GM23338 (cell line): ENCODE measurements at regions not wholly inside any gene's neighbourhood (a gene's known extent, or its start where the extent isn't known, plus 50 kb on each side); places are given as distances from the start of the nearest gene placed in this dataset.

Experiments used
- ATAC-seq: fragments of 200-7000 bp; cut with Tn5 transposase; 3 replicates; pipeline ENCODE4 v1.9.1; 2020
- DNase-seq: peaks from one replicate; pipeline ENCODE4 v3.0.0-alpha.2; 2015; ENCODE audit warnings: low spot score
- H2AFZ ChIP-seq: fragments of 200-600 bp; sonication (generic); 2 replicates; pipeline ENCODE4 v1.8.0; 2016; ENCODE audit warnings: antibody characterized with exemption, mild to moderate bottlenecking, moderate library complexity
- H3F3A ChIP-seq: fragments of 200-600 bp; sonication (generic); replicated peaks from 2 replicates; pipeline ENCODE4 v1.8.0; 2017; ENCODE audit warnings: antibody characterized with exemption, mixed run types, low read depth
- H3K27ac ChIP-seq: fragments of 200-600 bp; sonication (generic); 2 replicates; pipeline ENCODE4 v1.6.1; 2016; ENCODE audit warnings: low read depth
- H3K27me3 ChIP-seq: fragments of 200-600 bp; sonication (generic); 2 replicates; pipeline ENCODE4 v1.8.0; 2016; ENCODE audit warnings: mild to moderate bottlenecking, mixed run types, moderate library complexity; ENCODE audit not compliant: insufficient read depth
- H3K36me3 ChIP-seq: fragments of 200-600 bp; sonication (generic); 2 replicates; pipeline ENCODE4 v1.8.0; 2016; ENCODE audit warnings: mild to moderate bottlenecking; ENCODE audit not compliant: insufficient read depth
- H3K4me1 ChIP-seq: fragments of 200-600 bp; sonication (generic); 2 replicates; pipeline ENCODE4 v1.8.0; 2016; ENCODE audit warnings: mild to moderate bottlenecking, moderate library complexity; ENCODE audit not compliant: insufficient read depth
- H3K4me2 ChIP-seq: fragments of 200-600 bp; sonication (generic); 2 replicates; pipeline ENCODE4 v1.7.1; 2017; ENCODE audit warnings: mixed run types
- H3K4me3 ChIP-seq: fragments of 200-600 bp; sonication (generic); 2 replicates; pipeline ENCODE4 v1.6.1; 2016; ENCODE audit warnings: mixed run types
- H3K79me2 ChIP-seq: fragments of 200-600 bp; sonication (generic); replicated peaks from 2 replicates; pipeline ENCODE4 v1.8.0; 2017; ENCODE audit warnings: mild to moderate bottlenecking; ENCODE audit not compliant: insufficient read depth
- H3K9me2 ChIP-seq: fragments of 200-600 bp; sonication (generic); 2 replicates; pipeline ENCODE4 v1.8.0; 2017; ENCODE audit not compliant: insufficient read depth
- H4K20me1 ChIP-seq: fragments of 200-600 bp; sonication (generic); replicated peaks from 2 replicates; pipeline ENCODE4 v1.8.0; 2017; ENCODE audit warnings: mild to moderate bottlenecking; ENCODE audit not compliant: insufficient read depth
- H3K27ac Mint-ChIP-seq: 2 replicates; pipeline ENCODE4 v1.8.0; 2020; ENCODE audit warnings: inconsistent platforms, mild to moderate bottlenecking, moderate library complexity, mixed read lengths
- H3K27me3 Mint-ChIP-seq: 3 replicates; pipeline ENCODE4 v1.8.0; 2022; ENCODE audit warnings: low read depth, mild to moderate bottlenecking, moderate library complexity, mixed read lengths, inconsistent platforms; ENCODE audit not compliant: insufficient read depth, poor library complexity
- H3K36me3 Mint-ChIP-seq: 3 replicates; pipeline ENCODE4 v1.8.0; 2021; ENCODE audit warnings: low read depth, mild to moderate bottlenecking, inconsistent platforms, moderate library complexity, mixed read lengths
- H3K4me1 Mint-ChIP-seq: 3 replicates; pipeline ENCODE4 v1.8.0; 2020; ENCODE audit warnings: mild to moderate bottlenecking, inconsistent platforms, mixed read lengths
- H3K4me3 Mint-ChIP-seq: 3 replicates; pipeline ENCODE4 v1.8.0; 2021; ENCODE audit warnings: moderate library complexity, mild to moderate bottlenecking, inconsistent platforms, mixed read lengths
- H3K9me3 Mint-ChIP-seq: 3 replicates; pipeline ENCODE4 v1.8.0; 2020; ENCODE audit warnings: moderate library complexity, mild to moderate bottlenecking, inconsistent platforms, mixed read lengths
- CREB1 ChIP-seq: fragments of 250-450 bp; sonication (Bioruptor Pico); IDR thresholded peaks from 2 replicates; pipeline ENCODE4 v1.5.0; 2020; ENCODE audit warnings: low read depth, mild to moderate bottlenecking, moderate library complexity
- EZH2 ChIP-seq: fragments of 200-600 bp; sonication (generic); IDR thresholded peaks from one replicate; pipeline ENCODE4 v1.8.0; 2017; ENCODE audit warnings: antibody characterized with exemption, mild to moderate bottlenecking, low read depth; ENCODE audit not compliant: unreplicated experiment
- JUNB ChIP-seq: IDR thresholded peaks from one replicate; pipeline ENCODE4 v1.6.1; 2016; ENCODE audit warnings: antibody characterized with exemption; ENCODE audit not compliant: unreplicated experiment
- NANOG ChIP-seq: IDR thresholded peaks from 2 replicates; pipeline ENCODE4 v1.6.1; 2016; ENCODE audit warnings: antibody characterized with exemption, borderline replicate concordance
- STAT1 ChIP-seq: IDR thresholded peaks from one replicate; pipeline ENCODE4 v1.6.1; 2016; ENCODE audit warnings: antibody characterized with exemption; ENCODE audit not compliant: unreplicated experiment
- ZNF114 ChIP-seq: fragments of 250-450 bp; sonication (Bioruptor Pico); IDR thresholded peaks from 2 replicates; pipeline ENCODE4 v1.5.0; 2020; ENCODE audit warnings: mild to moderate bottlenecking, moderate library complexity
- TF ChIP-seq, protein P1 (sequence below): IDR thresholded peaks from 2 replicates; pipeline ENCODE4 v1.6.1; 2016; ENCODE audit warnings: antibody characterized with exemption
- TF ChIP-seq, protein P2 (sequence below): IDR thresholded peaks from one replicate; pipeline ENCODE4 v1.6.1; 2018; ENCODE audit warnings: antibody characterized with exemption; ENCODE audit not compliant: unreplicated experiment
- TF ChIP-seq, protein P3 (sequence below), 2 experiments: fragments of 200-600 bp in 1 of 2; sonication (generic) in 1 of 2; conservative IDR thresholded peaks; 2 replicates each; pipeline versions ENCODE4 v1.5.1 to v1.6.1; 2016 to 2017; ENCODE audit warnings: antibody characterized with exemption in 2 of 2, low read depth in 2 of 2, mild to moderate bottlenecking in 2 of 2, moderate library complexity in 1 of 2

DNA sequence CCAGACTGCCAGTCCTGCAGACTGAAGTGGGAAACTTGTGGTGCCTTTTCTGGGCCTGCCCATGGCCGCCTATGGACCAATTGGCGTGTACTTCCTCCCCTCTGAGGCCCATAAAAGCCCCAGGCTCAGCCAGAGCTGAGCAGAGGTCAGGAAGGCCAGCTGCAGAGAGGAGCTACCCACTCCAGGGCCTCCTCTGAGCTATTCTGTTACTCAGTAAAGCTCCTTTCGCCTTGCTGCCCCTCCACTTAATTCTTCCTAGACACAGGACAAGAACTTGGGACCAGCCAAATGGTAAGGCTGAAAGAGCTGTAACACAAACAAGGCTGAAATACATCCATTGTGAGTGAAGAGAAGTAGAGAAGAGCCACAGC, 106.4 kb downstream of the C9orf50 start:
- H3K4me1 Mint-ChIP-seq: no peaks in the 10 kb centered on the region
- ATAC-seq: no peak
- H3K27ac Mint-ChIP-seq: no peak overlapping the region
- no peak overlapping the region for H3K4me2 ChIP-seq
- no peaks in the 10 kb centered on the region for H3K27me3 ChIP-seq
- no peaks in the 10 kb centered on the region for H3K79me2 ChIP-seq
- no peaks in the 10 kb centered on the region for H3K4me1 ChIP-seq
- no peaks in the 10 kb centered on the region for H3K36me3 ChIP-seq
- TF ChIP-seq ZNF114 (CRISPR knock-in tag) (no peak), JUNB (no peak), NANOG (no peak), STAT1 (no peak), EZH2 (no peak)
- TF ChIP-seq, protein P1, sequence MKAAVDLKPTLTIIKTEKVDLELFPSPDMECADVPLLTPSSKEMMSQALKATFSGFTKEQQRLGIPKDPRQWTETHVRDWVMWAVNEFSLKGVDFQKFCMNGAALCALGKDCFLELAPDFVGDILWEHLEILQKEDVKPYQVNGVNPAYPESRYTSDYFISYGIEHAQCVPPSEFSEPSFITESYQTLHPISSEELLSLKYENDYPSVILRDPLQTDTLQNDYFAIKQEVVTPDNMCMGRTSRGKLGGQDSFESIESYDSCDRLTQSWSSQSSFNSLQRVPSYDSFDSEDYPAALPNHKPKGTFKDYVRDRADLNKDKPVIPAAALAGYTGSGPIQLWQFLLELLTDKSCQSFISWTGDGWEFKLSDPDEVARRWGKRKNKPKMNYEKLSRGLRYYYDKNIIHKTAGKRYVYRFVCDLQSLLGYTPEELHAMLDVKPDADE: no peak
- TF ChIP-seq, protein P2, sequence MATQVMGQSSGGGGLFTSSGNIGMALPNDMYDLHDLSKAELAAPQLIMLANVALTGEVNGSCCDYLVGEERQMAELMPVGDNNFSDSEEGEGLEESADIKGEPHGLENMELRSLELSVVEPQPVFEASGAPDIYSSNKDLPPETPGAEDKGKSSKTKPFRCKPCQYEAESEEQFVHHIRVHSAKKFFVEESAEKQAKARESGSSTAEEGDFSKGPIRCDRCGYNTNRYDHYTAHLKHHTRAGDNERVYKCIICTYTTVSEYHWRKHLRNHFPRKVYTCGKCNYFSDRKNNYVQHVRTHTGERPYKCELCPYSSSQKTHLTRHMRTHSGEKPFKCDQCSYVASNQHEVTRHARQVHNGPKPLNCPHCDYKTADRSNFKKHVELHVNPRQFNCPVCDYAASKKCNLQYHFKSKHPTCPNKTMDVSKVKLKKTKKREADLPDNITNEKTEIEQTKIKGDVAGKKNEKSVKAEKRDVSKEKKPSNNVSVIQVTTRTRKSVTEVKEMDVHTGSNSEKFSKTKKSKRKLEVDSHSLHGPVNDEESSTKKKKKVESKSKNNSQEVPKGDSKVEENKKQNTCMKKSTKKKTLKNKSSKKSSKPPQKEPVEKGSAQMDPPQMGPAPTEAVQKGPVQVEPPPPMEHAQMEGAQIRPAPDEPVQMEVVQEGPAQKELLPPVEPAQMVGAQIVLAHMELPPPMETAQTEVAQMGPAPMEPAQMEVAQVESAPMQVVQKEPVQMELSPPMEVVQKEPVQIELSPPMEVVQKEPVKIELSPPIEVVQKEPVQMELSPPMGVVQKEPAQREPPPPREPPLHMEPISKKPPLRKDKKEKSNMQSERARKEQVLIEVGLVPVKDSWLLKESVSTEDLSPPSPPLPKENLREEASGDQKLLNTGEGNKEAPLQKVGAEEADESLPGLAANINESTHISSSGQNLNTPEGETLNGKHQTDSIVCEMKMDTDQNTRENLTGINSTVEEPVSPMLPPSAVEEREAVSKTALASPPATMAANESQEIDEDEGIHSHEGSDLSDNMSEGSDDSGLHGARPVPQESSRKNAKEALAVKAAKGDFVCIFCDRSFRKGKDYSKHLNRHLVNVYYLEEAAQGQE: no peak
- peaks cover 60% of the 10 kb centered on the region for H3K9me3 Mint-ChIP-seq
- no peak for DNase-seq
- no peak overlapping the region for H2AFZ ChIP-seq
- H3F3A ChIP-seq: no peaks in the 10 kb centered on the region
- H3K36me3 Mint-ChIP-seq: peaks cover 34% of the 10 kb centered on the region
- H3K4me3 ChIP-seq: no peak overlapping the region
- H3K9me2 ChIP-seq: no peaks in the 10 kb centered on the region
- H3K27ac ChIP-seq: no peak overlapping the region
- H3K27me3 Mint-ChIP-seq: peaks cover 8% of the 10 kb centered on the region
- H3K4me3 Mint-ChIP-seq: no peak overlapping the region
- no peaks in the 10 kb centered on the region for H4K20me1 ChIP-seq

DNA sequence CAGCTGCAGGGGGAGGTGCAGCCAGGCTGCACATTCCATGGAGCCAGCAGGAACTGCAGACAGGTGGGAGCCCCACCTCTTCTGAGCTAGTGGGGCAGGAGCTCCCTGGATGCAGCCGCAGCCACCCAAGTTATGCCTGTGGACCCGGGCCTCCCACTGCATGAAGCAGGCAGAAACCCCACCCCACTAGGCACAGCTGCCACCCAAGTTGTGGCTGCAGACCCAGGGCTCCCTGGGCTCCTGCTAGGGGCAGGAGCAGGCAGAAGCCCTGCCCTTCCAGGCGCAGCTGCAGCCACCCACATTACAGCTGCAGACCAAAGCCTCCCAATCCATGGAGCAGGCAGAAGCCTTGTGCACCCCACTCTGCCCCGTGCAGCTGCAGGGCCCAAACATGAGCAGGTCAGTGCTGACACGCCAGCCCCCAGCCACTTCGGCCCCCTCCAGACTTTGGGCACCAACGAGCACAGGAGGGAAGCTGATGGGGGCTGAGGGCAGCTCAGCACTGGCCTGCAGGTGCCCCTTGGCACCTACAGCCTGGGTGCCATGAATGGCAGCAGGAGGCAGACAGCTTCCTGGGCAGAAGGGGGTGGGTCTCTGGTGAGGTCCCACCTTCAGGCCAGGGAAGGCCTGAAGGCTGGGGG, 106.9 kb downstream of the C9orf50 start:
- no peaks in the 10 kb centered on the region for H3K36me3 ChIP-seq
- Mint-ChIP-seq H3K27me3 (peaks cover 8% of the 10 kb centered on the region), H3K4me1 (no peaks in the 10 kb centered on the region), H3K27ac (no peak overlapping the region), H3K9me3 (peaks cover 64% of the 10 kb centered on the region), H3K4me3 (no peak overlapping the region), H3K36me3 (peaks cover 36% of the 10 kb centered on the region)
- DNase-seq: no peak
- no peaks in the 10 kb centered on the region for H4K20me1 ChIP-seq
- no peaks in the 10 kb centered on the region for H3K27me3 ChIP-seq
- no peak overlapping the region for H2AFZ ChIP-seq
- no peaks in the 10 kb centered on the region for H3K9me2 ChIP-seq
- no peak overlapping the region for H3K27ac ChIP-seq
- no peaks in the 10 kb centered on the region for H3K79me2 ChIP-seq
- H3K4me1 ChIP-seq: no peaks in the 10 kb centered on the region
- H3F3A ChIP-seq: no peaks in the 10 kb centered on the region
- no peak overlapping the region for H3K4me2 ChIP-seq
- H3K4me3 ChIP-seq: no peak overlapping the region
- ATAC-seq: no peak
- TF ChIP-seq, protein P2: no peak
- TF ChIP-seq, protein P1: no peak
- TF ChIP-seq, protein P3, sequence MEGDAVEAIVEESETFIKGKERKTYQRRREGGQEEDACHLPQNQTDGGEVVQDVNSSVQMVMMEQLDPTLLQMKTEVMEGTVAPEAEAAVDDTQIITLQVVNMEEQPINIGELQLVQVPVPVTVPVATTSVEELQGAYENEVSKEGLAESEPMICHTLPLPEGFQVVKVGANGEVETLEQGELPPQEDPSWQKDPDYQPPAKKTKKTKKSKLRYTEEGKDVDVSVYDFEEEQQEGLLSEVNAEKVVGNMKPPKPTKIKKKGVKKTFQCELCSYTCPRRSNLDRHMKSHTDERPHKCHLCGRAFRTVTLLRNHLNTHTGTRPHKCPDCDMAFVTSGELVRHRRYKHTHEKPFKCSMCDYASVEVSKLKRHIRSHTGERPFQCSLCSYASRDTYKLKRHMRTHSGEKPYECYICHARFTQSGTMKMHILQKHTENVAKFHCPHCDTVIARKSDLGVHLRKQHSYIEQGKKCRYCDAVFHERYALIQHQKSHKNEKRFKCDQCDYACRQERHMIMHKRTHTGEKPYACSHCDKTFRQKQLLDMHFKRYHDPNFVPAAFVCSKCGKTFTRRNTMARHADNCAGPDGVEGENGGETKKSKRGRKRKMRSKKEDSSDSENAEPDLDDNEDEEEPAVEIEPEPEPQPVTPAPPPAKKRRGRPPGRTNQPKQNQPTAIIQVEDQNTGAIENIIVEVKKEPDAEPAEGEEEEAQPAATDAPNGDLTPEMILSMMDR (conservative IDR thresholded peaks at IDR 0.05; ENCODE audit: low read depth in 2 of 2): no peak
- TF ChIP-seq CREB1 (CRISPR knock-in tag): no peak
- TF ChIP-seq NANOG: no peak
